ENCODE measurements at regions not wholly inside any gene's neighbourhood (a gene's known extent, or its start where the extent isn't known, plus 50 kb on each side); places are given as distances from the start of the nearest gene placed in this dataset.
"Not testable (repeated sequence)": the region's sequence is repeated elsewhere in the genome, so short reads cannot be mapped to it uniquely, and the experiment has no call there.

DNA sequence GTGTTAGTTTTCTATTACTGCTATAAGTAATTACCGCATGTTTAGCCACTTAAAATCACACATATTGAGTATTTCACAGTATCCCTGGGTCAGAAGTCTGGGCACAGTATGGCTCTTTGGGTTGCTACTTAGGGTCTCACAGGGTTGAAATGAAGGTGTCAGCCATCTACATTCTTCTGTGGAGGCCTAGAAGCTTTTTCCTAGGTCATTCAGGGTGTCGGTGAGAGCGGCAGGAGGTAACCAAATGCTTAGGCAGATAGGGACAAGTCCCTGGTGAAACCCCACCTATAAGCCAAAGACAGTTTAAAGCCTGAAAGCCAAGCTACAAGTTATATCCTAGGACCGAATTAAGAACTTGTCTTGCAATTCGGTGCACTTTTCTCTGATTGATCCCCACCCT lies 856.7 kb downstream of the PCDH17 start:
- TF ChIP-seq, protein P1, sequence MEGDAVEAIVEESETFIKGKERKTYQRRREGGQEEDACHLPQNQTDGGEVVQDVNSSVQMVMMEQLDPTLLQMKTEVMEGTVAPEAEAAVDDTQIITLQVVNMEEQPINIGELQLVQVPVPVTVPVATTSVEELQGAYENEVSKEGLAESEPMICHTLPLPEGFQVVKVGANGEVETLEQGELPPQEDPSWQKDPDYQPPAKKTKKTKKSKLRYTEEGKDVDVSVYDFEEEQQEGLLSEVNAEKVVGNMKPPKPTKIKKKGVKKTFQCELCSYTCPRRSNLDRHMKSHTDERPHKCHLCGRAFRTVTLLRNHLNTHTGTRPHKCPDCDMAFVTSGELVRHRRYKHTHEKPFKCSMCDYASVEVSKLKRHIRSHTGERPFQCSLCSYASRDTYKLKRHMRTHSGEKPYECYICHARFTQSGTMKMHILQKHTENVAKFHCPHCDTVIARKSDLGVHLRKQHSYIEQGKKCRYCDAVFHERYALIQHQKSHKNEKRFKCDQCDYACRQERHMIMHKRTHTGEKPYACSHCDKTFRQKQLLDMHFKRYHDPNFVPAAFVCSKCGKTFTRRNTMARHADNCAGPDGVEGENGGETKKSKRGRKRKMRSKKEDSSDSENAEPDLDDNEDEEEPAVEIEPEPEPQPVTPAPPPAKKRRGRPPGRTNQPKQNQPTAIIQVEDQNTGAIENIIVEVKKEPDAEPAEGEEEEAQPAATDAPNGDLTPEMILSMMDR (IDR thresholded peaks at IDR 0.05; ENCODE audit: unreplicated experiment): no peak
- Mint-ChIP-seq H3K9me3 (ENCODE audit: unreplicated experiment) (no peaks in the 10 kb centered on the region), H3K27ac (ENCODE audit: unreplicated experiment) (no peak overlapping the region), H3K4me3 (ENCODE audit: unreplicated experiment) (no peak overlapping the region), H3K36me3 (ENCODE audit: low read depth, unreplicated experiment) (no peaks in the 10 kb centered on the region), H3K27me3 (ENCODE audit: unreplicated experiment) (no peaks in the 10 kb centered on the region), H3K4me1 (ENCODE audit: unreplicated experiment) (no peaks in the 10 kb centered on the region)
- DNase-seq (ENCODE audit: low spot score): no peak

DNA sequence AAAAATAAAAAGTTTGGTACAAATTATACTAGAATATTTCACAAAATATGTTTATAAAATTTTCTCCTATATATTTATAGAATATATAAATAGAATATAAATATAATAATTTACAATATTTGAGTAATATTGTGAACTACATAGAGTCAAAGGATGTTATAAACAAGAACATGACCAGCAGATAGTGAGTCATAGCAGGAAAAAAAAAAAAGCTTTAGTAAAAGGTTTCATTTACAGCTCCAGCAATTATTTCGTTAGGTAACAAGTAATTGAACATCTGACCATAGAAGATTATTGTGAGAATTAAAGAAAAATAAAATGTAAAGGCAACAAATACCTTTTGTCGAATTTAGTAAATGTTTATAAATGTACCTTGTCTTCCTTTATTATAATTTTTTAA lies 864.1 kb downstream of the PCDH17 start:
- Mint-ChIP-seq H3K27me3 (ENCODE audit: unreplicated experiment) (no peaks in the 10 kb centered on the region), H3K9me3 (ENCODE audit: unreplicated experiment) (no peaks in the 10 kb centered on the region), H3K27ac (ENCODE audit: unreplicated experiment) (no peak overlapping the region), H3K4me3 (ENCODE audit: unreplicated experiment) (no peak overlapping the region), H3K36me3 (ENCODE audit: low read depth, unreplicated experiment) (no peaks in the 10 kb centered on the region), H3K4me1 (ENCODE audit: unreplicated experiment) (no peaks in the 10 kb centered on the region)
- TF ChIP-seq, protein P1 (IDR thresholded peaks at IDR 0.05; ENCODE audit: unreplicated experiment): no peak
- no peak for DNase-seq (ENCODE audit: low spot score)

DNA sequence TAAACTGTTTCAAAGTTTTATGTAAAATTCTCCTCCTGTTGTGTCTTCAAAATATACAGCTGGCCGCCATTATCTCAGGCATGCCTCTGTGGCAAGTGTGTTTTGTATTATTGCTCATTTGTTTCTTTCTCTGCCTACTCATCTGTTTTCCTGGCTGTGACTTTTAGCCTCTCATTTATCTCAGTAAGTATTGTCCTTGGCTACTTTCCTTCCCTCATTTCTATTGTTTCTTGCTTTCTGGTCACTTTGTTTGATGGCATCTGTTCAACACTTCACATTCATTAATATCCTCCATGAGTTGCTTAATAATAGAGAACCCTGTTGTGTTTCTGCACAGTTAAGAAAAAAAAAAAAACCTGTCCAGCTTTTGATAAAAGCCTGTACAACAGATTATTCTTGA lies 869.4 kb downstream of the PCDH17 start:
- Mint-ChIP-seq H3K27me3 (ENCODE audit: unreplicated experiment) (peaks cover 3% of the 10 kb centered on the region), H3K36me3 (ENCODE audit: low read depth, unreplicated experiment) (peaks cover 8% of the 10 kb centered on the region), H3K4me3 (ENCODE audit: unreplicated experiment) (no peak overlapping the region), H3K9me3 (ENCODE audit: unreplicated experiment) (no peaks in the 10 kb centered on the region), H3K4me1 (ENCODE audit: unreplicated experiment) (no peaks in the 10 kb centered on the region), H3K27ac (ENCODE audit: unreplicated experiment) (no peak overlapping the region)
- no peak for DNase-seq (ENCODE audit: low spot score)
- TF ChIP-seq, protein P1 (IDR thresholded peaks at IDR 0.05; ENCODE audit: unreplicated experiment): no peak

DNA sequence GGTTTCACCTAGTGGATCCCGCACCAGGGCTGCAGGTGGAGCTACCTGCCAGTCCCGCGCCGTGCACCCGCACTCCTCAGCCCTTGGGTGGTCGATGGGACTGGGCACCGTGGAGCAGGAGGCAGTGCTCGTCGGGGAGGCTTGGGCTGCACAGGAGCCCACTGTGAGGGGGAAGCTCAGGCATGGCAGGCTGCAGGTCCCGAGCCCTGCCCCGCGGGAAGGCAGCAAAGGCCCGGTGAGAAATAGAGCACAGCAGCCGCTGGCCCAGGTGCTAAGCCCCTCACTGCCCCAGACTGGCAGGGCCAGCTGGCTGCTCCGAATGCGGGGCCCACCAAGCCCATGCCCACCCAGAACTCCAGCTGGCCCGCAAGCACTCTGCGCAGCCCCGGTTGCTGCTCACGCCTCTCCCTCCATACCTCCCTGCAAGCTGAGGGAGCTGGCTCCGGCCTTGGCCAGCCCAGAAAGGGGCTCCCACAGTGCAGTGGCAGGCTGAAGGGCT lies 872.7 kb downstream of the PCDH17 start:
- H3K4me3 Mint-ChIP-seq (ENCODE audit: unreplicated experiment); DNase-seq (ENCODE audit: low spot score); H3K36me3 Mint-ChIP-seq (ENCODE audit: low read depth, unreplicated experiment); H3K4me1 Mint-ChIP-seq (ENCODE audit: unreplicated experiment); H3K9me3 Mint-ChIP-seq (ENCODE audit: unreplicated experiment); H3K27me3 Mint-ChIP-seq (ENCODE audit: unreplicated experiment); H3K27ac Mint-ChIP-seq (ENCODE audit: unreplicated experiment): not testable (repeated sequence)

DNA sequence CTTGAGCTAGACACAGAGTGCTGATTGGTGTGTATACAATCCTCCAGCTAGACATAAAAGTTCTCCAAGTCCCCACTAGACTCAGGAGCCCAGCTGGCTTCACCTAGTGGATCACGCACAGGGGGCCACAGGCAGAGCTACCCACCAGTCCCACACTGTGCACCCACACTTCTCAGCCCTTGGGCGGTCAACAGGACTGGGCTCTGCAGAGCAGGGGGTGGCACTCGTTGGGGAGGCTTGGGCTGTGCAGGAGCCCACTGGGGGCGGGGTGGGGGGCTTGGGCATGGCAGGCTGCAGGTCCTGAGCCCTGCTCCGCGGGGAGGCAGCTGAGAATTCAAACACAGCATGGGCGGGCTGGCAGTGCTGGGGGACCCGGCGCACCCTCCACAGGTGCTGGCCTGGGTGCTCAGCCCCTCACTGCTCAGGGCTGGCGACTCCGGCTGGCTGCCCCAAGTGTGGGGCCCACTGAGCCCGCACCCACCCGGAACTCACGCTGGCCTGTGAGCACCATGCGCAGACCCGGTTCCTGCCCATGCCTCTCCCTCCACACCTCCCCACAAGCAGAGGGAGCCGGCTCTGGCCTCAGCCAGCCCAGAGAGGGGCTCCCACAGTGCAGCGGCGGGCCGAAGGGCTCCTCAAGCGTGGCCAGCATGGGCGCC lies 873.8 kb downstream of the PCDH17 start:
- not testable (repeated sequence) for H3K4me1 Mint-ChIP-seq (ENCODE audit: unreplicated experiment); H3K4me3 Mint-ChIP-seq (ENCODE audit: unreplicated experiment); H3K36me3 Mint-ChIP-seq (ENCODE audit: low read depth, unreplicated experiment); H3K27me3 Mint-ChIP-seq (ENCODE audit: unreplicated experiment); H3K27ac Mint-ChIP-seq (ENCODE audit: unreplicated experiment); DNase-seq (ENCODE audit: low spot score); H3K9me3 Mint-ChIP-seq (ENCODE audit: unreplicated experiment)

DNA sequence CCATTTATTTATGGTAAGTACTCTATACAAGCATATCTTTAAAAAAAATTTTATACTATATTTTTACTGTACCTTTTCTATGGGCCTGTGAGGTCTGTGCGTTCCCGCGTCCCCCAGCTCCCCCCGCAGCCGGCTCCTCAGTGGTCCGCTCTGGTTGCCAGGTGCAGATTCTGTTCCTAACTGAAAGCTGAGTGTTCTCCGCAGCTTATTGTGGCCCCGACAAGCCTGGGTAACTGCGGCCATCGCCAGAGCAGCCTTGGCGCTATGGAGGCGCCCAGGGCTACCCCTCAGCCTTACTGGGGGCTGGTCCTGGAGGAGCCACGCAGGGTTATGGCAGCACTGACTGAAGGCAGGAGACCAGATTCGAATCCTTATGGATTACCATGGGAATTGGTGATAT lies 896.8 kb downstream of the PCDH17 start:
- Mint-ChIP-seq H3K27me3 (ENCODE audit: unreplicated experiment) (no peaks in the 10 kb centered on the region), H3K4me3 (ENCODE audit: unreplicated experiment) (no peak overlapping the region)

More for the DNA sequence above, 896.8 kb downstream of the PCDH17 start:
- Mint-ChIP-seq H3K9me3 (ENCODE audit: unreplicated experiment) (no peaks in the 10 kb centered on the region), H3K36me3 (ENCODE audit: low read depth, unreplicated experiment) (no peaks in the 10 kb centered on the region), H3K27ac (ENCODE audit: unreplicated experiment) (no peak overlapping the region), H3K4me1 (ENCODE audit: unreplicated experiment) (no peaks in the 10 kb centered on the region)
- no peak for DNase-seq (ENCODE audit: low spot score)
- TF ChIP-seq, protein P1 (IDR thresholded peaks at IDR 0.05; ENCODE audit: unreplicated experiment): no peak

Measured in endothelial cell (in vitro differentiated cells).